ENCODE measurements at regions not wholly inside any gene's neighbourhood (a gene's known extent, or its start where the extent isn't known, plus 50 kb on each side); places are given as distances from the start of the nearest gene placed in this dataset.

DNA sequence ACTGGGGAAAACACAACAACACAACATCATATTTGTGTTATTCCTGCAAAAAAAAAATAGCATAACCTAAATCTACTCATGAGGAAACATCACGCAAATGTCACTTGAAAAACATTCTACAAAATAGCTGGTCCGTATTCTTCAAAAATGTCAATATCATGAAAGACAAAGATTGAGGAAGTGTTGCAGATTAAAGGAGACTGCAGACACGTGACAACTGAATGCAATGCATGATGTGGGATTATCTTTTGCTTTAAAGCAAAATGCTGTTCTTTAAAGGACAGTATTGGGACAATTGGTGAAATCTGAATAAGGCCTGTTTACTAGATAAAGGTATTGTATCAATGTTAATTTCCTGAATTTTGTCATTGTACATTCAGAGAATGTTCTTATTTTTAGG, 157.7 kb downstream of the SMIM20 start:
- DNase-seq = no peak

DNA sequence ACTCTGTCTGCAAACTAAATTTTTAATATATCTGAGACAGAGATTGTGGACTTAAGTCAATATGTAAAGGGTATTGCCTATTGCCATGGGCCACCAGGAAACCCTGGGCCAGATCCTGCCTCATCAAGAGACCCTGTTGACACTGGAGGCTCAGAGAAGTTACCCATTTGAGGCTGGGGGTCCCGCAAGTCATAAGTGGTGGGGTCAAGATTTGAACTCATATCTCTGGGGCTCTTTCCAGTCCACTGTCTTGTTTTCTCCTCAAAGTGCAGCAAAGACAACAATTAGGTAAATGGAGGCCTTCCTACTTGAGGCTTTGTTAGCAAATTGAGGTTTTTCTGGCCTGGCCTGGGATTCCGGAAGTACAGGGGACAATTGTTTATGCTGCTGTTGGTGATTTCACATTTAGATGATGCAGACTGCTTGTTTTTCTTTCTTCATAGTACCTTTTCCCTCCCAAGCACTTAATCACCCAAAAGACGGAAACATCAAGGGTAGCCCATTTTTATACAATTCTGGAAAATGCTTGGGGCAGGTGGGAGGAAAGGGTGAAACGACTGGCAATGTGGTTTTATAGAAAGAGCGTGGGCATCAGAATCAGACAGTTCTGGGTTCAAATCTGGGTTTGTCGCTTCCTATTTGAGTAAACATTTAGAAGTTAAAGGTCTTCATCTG, 160.0 kb downstream of the SMIM20 start:
- DNase-seq = no peak

DNA sequence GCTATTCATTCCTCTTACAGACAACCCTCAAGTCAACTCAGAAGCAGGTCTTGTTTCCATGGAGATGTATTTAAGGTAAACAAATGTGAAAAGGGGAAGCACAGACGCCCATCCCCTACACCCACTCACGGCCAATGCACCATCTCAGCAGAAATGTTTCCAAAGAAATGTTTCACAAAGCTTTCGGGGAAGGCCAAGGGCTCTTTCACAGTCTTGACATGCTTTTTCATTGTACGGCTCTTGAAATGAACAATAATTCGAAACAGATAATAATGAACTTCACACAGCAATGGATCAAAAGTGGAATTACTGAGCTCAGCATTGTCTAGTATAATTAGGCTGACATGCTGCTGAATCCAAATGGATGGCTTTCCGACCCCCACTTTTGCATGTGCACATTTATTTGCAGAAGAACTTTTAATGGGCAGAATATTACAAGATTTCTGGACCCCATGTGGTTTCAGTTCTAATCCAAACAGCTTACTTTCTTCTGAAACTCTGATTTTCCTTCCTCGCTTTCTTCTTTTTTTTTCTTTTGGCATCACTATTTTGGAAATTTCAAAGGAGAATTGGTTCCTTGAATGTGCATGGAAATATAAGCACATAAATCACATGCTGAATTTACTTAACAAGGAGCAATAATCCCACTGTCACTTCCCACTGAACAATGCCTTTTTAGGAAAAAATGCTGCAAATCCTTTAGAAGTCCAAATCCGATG, 160.9 kb downstream of the SMIM20 start:
- no peak for DNase-seq

DNA sequence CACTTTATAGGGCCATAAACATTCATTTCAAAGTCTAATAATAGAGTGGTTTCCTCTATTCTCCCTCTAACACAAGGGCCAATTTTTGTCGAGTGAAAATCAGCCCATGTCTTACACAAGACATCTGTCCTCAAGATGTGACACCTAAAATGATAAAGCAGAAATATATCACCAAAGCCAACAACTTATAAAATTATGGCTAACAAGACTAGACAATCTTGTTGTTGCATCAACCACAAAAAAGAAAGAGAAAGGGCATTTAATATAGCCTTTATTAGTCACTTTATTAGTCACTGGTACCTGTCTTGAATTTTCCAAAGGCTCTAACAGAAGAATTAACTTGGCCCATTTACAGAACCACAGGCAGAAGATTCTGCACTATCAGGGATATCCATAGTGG, 161.6 kb downstream of the SMIM20 start:
- DNase-seq = no peak

DNA sequence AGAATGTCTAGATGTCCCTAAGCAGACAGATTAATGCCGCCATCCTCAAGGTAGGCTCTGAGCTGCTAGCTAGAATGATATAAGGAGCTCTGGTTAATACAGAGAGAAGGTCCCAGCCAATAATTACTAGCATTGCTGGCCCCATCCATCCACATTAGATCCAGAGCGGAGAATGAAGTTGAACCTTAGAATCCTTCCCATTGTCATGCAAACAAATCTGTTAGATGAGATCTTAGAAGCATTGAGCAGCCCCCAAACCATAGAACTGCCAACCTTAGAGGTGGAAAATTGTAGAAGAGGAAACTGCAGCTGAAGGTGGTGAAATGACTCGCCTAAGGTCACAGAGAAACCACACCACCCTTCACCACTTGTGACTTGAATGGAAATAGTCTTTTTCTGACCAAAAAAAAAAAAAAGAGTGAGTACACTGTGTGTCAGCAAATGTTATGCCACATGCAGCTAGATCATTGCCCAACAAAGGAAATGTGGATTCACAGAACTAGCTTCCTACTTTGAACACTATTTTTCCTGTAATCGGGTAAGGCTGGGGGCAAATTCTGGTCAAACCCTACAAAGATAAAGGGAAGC, 162.1 kb downstream of the SMIM20 start:
- no peak for DNase-seq

DNA sequence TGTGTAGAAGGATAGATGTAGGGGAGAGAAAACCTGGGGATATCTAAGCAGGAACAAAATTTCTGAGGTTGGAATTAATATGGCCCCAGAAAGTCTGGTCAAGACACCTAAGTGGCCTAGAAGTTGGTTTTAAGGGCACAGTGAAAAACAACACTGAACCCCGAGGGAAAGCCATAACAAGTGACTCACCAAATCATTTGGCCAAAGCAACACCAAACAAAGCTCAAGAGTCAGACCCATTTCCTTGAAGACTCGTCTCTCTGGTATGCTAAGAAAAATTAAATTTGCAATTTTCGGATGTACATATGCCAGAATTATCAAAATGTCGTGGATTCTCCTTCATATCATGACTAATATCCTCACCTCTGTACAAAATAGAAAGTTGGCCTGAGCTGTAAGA, 162.9 kb downstream of the SMIM20 start:
- DNase-seq = no peak

DNA sequence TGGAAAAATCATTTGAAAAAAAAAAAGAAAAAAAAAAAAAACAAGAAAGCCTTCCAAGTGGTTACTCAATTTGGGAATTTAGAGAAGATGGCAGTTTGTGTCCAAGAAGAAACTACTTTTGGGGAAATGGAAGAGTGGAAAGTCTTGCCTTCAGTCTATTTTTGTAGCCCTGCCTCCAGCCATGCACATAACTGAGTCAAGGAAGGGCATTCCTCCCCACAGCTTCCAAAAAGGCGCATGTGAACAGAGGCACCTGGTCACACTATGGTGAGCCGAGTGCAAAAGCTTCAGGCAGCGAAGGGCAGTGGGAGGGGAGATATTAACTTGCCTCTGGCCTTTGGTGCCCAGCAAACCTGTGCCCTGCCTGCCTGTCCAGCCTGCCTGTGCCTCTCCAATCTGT, 163.7 kb downstream of the SMIM20 start:
- no peak for DNase-seq

DNA sequence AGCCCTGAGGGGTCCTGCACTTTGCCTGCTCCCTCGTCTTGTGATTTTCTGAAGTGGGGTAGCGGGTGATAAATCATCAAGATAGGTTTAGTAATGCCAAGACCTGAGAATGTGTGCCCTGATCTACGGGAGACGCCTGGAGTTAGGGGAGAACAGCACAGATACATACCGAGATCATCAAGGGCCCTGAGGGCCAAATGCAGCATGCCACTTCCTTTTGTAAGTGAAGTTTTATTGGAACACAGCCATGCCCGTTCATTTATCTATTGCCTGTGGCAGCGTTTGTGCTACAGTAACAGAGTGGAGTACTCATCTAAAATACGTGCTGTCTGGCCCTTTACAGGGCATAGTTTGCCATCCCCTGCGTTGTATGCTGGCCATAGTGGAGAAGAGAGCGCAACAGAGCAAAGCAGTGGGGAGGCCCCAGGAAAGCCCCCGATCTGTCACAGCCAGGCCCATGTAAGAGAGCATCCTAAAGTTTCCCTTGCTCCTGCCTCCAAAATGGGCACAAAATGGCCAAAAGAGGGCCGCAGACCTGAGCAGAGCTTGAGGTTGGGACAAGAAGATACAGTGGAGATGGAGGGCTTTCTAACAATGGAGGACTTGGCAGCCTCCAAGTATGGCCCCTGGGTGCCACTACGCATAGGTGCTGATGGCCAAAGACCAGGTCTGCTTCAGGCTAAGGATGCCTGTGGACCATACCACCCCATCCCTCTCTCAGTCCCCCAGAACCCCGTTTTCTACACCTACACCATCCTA, 167.0 kb downstream of the SMIM20 start:
- no peak for DNase-seq

DNA sequence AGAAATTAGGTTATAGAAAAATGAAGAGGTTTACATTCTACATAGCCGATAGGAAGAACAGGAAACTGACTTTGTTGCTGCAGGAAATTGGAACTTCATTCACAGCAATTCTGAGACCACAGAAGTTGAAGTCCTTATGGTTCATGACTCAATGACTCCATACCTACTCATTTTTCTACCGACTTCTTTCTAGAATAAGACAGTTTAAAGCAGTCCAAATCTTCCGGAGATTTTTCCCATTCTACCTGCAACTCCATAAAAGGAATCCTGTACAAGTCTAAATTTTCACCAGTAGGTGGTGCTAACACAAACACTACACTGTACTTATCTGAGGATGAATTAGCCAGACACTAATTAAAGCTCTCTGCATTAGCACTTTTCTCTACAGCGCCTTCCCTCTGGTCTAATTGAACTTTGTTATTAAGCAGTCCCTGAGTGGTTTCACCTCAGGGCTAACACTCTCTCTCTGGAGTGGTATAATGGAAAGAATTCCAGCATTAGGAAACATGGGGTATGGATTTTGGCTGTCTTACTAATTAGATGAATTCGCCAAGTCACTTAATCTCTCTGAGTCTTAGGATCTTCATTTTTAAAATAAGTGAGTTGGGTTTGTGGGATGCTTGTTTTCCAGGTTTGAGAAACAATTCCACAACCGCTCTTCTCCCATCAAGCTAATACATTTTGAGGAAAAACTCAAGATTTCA, 167.9 kb downstream of the SMIM20 start:
- DNase-seq = peak; percentile 54

DNA sequence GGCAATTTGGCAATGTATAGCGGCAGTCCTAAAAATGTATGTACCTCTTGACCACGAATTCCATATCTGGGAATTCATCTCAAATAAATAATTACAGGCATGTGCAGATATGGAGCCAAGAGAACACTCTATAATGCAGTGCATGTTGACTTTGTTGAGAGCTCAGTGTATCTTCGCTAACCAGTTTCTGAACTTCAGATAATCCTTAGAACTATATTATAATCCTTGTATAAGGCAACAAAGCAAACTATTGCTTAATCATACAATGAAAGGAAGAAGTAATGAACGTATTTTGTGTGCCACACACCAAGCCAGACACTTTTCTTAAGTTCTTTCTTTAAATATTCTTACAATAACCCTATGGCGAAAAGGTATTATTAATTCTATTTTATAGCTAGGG, 168.5 kb downstream of the SMIM20 start:
- no peak for DNase-seq

DNA sequence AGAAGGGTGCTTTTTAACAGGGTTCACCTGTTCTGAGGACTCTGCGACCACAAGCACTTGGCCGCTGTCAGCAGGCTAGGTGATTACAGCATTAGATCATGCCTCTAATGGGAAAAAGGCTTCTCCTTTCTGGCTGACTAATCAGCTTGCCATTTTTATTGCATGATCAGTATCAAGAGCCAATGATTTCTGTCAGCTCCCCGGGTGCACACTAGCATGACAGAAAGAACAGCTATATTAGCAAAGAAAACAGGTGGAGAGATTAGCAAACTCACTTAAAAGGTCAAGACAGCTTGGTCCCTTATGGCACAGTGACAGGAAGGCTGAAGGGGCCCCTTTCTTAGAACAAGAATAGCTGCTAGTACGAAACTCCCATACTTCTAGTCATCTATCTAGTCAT, 170.0 kb downstream of the SMIM20 start:
- DNase-seq = no peak

DNA sequence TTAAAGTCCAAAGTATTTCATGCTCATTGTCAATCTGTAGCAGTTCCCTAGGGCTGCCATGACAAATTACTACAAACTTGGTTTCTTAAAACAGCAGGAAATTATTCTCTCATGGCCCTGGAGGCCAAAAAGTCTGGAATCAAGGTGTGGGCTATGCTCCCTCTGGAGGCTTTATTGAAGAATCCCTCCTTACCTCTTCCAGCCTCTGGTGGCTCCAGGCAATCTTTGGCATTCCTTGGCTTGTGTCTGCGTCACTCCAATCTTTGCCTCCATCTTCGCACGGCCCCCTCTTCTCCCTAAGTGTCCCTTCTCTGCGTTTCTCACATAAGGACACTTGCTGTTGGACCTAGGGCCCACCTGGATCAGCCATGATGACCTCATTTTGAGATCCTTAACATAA, 170.4 kb downstream of the SMIM20 start:
- no peak for DNase-seq

DNA sequence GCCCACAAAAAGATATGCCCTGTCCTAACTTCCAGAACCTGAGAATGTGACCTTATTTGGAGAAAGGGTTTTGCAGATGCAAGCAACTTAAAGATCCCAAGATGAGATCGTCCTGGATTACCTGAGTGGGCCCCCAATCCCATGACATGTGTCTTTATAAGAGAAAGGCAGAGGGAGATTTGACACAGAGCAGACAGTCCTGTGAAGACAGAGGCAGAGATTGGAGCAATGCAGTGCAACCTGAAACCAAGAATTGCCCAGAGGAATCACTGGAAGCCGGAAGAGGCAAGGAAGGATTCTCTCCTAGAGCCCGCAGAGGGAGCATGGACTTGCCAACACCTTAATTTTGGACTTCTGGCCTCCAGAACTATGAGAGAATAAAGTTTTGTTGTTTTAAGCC, 171.5 kb downstream of the SMIM20 start:
- no peak for DNase-seq

DNA sequence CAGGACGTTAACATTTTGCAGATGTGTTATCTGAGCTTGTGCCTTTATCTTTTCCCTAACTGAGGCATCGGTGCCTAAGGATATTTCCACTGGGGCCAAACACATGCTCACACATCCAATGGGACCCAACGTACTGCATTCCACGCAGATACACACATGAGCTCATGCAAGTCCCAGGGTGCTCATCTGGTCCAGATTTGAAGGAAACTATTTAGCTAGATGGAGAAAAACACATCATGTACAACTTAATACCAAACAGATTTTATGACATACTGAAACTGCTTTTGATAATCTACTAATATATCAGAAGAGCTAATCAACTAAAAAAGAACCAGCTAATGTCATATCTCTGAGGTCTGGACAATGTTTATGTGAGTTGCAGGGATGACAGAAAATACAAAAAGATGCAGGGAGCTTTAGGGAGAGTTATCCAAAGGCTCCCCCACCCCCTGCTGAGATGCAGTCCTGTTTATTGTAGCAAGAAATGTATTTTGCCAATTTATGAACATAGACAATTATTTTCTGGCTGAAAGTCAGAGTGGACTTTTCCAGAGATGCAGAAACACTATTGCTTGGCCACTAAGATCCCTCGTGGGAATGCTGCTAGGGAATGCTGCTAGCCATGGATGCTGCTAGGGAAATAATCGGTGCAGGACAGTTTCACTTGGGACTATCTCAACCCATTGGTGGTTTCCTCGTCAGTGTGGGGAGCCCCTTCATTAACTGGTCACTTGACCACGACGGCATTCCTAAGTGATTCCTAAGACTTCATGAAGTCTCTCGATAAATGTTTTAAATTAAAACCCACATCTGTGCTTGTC, 172.8 kb downstream of the SMIM20 start:
- no peak for DNase-seq

DNA sequence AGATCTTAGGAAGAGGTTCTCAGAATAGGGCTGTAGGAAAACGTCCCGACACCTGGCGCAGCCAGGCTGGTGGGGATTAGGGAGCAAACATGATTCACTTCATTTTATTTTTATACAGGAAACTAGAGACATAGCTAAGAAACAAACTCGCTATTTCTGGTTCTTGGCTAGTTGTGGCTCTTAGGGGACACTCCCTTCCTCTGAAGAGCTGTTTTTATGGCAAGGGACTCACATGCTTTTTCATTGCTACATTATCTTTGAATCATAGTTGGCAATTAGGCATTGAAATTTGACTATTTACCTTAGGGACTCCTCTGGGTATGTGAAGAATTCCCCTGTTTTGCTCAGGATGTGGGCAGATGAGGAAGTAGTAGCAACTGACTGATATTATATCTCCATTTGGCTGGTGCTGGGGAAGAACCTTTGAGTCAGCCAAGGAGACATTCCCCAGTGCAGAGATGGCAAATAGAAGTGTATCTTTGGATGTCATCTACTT, 174.5 kb downstream of the SMIM20 start:
- no peak for DNase-seq

DNA sequence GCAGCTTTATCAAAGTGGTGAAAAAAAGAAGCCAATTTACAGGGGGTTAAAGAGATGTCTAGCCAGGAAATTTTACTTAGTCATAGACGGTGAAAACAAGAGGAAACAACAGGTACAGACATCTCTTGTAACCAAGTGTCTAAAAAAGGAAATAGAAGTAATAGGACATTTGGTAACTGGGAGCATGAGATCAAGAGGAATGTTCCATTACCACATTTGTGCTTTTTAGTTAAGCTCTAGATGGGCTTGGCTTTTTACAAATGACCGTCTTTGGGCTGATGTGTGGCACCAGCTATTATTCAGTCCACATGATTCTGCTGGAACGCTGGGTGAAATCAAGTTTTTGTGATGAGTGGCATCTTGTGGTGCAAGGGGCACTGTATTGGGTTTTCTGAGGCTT, 179.5 kb downstream of the SMIM20 start:
- no peak for DNase-seq

DNA sequence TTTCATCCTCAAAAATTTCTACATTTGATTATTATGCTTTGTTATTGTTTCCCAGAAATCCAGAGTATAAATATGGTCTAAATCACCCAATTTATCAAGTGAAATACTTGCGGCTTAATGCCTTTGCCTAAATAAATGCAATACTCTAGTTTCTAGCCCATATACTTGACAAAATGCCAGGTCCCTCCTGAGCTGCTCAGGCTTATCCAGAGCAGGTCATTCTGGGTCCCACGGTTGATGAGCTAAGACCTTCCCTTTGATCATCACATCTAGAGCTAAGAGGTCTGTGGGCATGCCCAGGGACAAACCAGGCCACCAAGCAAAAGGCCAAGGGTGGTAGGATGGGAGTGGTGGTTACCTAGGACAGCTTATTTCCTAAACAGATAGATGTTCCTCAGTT, 180.1 kb downstream of the SMIM20 start:
- no peak for DNase-seq

DNA sequence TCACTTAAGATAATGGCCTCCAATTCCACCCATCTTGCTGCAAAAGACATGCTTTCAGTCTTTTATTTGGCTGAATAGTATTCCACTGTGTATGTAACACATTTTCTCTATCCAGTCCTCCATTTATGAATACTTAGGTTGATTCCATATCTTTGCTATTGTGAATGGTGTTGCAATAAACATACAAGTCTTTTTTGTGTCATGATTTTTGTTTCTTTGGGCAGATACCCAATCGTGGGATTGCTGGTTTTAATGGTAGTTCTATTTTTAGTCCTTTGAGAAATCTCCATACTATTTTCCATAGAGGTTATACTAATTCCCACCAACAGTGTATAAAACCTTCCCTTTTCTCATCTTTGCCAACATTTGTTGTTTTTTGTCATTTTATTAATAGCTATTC, 180.9 kb downstream of the SMIM20 start:
- no peak for DNase-seq

DNA sequence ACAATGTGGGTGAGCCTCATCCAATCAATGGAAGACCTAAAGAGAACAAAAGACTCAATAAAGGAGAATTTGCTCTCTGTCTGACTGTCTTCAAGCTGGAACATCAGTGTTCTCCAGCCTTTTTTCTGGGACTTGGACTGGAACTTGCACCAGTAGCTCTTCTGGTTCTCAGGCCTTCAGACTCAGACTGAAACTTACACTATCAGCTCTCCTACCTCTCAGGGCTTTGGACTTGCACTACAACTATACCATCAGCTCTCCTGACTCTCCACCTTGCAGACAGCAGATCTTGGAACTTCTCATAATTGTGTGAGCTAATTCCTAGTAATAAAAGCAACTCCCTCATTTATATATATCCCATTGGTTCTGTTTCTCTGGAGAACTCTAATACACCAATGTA, 185.9 kb downstream of the SMIM20 start:
- no peak for DNase-seq

DNA sequence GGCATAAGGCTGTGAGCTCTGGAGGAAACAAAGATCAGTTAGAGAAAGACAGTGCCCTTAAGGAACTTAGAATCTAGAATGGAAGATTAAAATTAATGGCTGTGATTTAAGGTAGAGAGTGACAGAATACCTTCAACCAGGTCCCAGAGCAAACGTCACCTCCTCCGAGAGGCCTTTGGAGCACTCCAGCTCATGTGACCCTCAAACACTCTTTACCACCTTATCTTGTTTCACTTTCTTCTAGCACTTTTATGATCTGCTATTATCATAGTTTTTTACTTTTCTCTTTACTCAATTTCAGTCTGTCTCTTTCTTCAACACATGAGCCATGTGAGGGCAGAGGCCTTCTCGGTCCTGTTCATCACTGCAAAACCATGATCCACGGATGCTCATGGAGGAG, 187.0 kb downstream of the SMIM20 start:
- no peak for DNase-seq

DNA sequence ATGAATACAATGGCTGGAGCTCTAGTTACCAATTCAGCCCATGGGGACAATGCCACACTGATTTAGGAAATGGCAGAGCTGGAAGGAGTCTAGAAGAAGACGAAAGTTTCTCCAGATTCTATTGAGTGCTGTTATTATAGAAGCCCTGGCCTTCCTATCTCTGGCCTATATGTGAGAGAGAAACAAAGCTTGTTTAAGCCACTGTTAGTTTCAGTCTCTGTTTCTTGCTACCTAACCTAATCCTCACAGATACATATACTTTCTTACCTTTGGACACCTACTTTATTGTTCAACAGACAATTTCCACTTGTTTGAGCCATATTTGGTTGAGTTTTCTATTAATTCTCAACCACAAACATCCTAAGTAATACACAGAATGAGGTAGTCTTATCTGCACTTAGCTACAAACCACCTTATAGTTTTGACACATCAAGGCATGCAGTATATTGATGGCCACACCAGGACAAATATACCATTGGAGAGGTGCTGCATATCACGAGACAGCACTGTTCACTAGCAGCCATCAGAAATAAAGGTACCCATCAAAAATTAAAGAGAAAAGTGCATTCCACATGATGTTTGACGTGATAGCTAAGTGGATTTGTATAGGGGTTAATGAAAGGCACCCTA, 190.2 kb downstream of the SMIM20 start:
- no peak for DNase-seq
